Cardiac muscle cell (in vitro differentiated cells and primary cell): ENCODE measurements at regions not wholly inside any gene's neighbourhood (a gene's known extent, or its start where the extent isn't known, plus 50 kb on each side); places are given as distances from the start of the nearest gene placed in this dataset.

Source experiments
- DNase-seq, 2 donors: peaks; one replicate each; pipeline versions ENCODE4 v3.0.0 to v3.0.0-alpha.2; 2010 to 2017; ENCODE audit warnings: low read depth in 1 of 2, low spot score in 1 of 2
- H3K27ac ChIP-seq: fragments of 200-600 bp; sonication (generic); 2 replicates; pipeline ENCODE4 v1.5.1; 2016
- H3K27me3 ChIP-seq: fragments of 200-600 bp; sonication (generic); 2 replicates; pipeline ENCODE4 v1.6.0; 2016; ENCODE audit warnings: control low read depth
- H3K36me3 ChIP-seq: fragments of 200-600 bp; sonication (generic); 2 replicates; pipeline ENCODE4 v1.5.1; 2016; ENCODE audit warnings: control low read depth
- H3K4me1 ChIP-seq: fragments of 200-600 bp; sonication (generic); 2 replicates; pipeline ENCODE4 v1.8.1; 2017; ENCODE audit warnings: low read depth, mild to moderate bottlenecking, mixed run types
- H3K4me3 ChIP-seq: fragments of 200-600 bp; sonication (generic); 2 replicates; pipeline ENCODE4 v1.5.1; 2016; ENCODE audit warnings: mild to moderate bottlenecking
- H3K9me3 ChIP-seq: fragments of 200-600 bp; sonication (generic); 2 replicates; pipeline ENCODE4 v1.5.1; 2017; ENCODE audit warnings: low read depth, mild to moderate bottlenecking, control low read depth
- CTCF ChIP-seq: IDR thresholded peaks from 2 replicates; pipeline ENCODE4 v1.5.1; 2012; ENCODE audit warnings: low read depth, mild to moderate bottlenecking, low read length

GRCh38 chr1:194813096-194813495, 1626.7 kb upstream of the B3GALT2 start:
- Histone ChIP-seq H3K4me1 (no peaks in the 10 kb centered on the region), H3K27ac (no peak overlapping the region), H3K36me3 (no peaks in the 10 kb centered on the region), H3K9me3 (no peaks in the 10 kb centered on the region), H3K4me3 (no peak overlapping the region), H3K27me3 (no peaks in the 10 kb centered on the region)
- DNase-seq = no peak
- no peak for TF ChIP-seq CTCF

GRCh38 chr1:194809665-194810064, 1623.3 kb upstream of the B3GALT2 start:
- no peak for TF ChIP-seq CTCF
- DNase-seq = no peak
- Histone ChIP-seq H3K27ac (no peak overlapping the region), H3K4me1 (no peaks in the 10 kb centered on the region), H3K27me3 (no peaks in the 10 kb centered on the region), H3K36me3 (no peaks in the 10 kb centered on the region), H3K9me3 (no peaks in the 10 kb centered on the region), H3K4me3 (no peak overlapping the region)

- no peaks in the 10 kb centered on the region for H3K4me1 ChIP-seq
- no peaks in the 10 kb centered on the region for H3K9me3 ChIP-seq
- H3K27me3 ChIP-seq = no peaks in the 10 kb centered on the region
- H3K36me3 ChIP-seq = no peaks in the 10 kb centered on the region
- no peak for TF ChIP-seq CTCF
- no peak overlapping the region for H3K4me3 ChIP-seq
- DNase-seq = no peak
- no peak overlapping the region for H3K27ac ChIP-seq
Observed at GRCh38 chr1:194809215-194809614, 1622.8 kb upstream of the B3GALT2 start.

- Histone ChIP-seq H3K4me1 (no peaks in the 10 kb centered on the region), H3K4me3 (no peak overlapping the region), H3K27me3 (no peaks in the 10 kb centered on the region), H3K36me3 (no peaks in the 10 kb centered on the region), H3K27ac (no peak overlapping the region), H3K9me3 (no peaks in the 10 kb centered on the region)
- no peak for DNase-seq
- no peak for TF ChIP-seq CTCF
Observed at GRCh38 chr1:194807530-194808220, 1621.3 kb upstream of the B3GALT2 start.

GRCh38 chr1:194802572-194802971, 1616.2 kb upstream of the B3GALT2 start:
- H3K9me3 ChIP-seq = no peaks in the 10 kb centered on the region
- no peaks in the 10 kb centered on the region for H3K4me1 ChIP-seq
- H3K36me3 ChIP-seq = no peaks in the 10 kb centered on the region
- H3K27ac ChIP-seq = no peak overlapping the region
- no peak for DNase-seq
- H3K4me3 ChIP-seq = no peak overlapping the region
- H3K27me3 ChIP-seq = no peaks in the 10 kb centered on the region
- TF ChIP-seq CTCF = no peak
